Stimulated activated CD8-positive, alpha-beta memory T cell treated with anti-CD3 and anti-CD28 coated beads, Interleukin-15, amount 100 ng/mL, for 1 hour (primary cell): ENCODE measurements at regions not wholly inside any gene's neighbourhood (a gene's known extent, or its start where the extent isn't known, plus 50 kb on each side); places are given as distances from the start of the nearest gene placed in this dataset.

Source experiments
- DNase-seq: peaks from one replicate; pipeline ENCODE4 v3.0.0-alpha.2; 2020; ENCODE audit warnings: low read depth

DNA sequence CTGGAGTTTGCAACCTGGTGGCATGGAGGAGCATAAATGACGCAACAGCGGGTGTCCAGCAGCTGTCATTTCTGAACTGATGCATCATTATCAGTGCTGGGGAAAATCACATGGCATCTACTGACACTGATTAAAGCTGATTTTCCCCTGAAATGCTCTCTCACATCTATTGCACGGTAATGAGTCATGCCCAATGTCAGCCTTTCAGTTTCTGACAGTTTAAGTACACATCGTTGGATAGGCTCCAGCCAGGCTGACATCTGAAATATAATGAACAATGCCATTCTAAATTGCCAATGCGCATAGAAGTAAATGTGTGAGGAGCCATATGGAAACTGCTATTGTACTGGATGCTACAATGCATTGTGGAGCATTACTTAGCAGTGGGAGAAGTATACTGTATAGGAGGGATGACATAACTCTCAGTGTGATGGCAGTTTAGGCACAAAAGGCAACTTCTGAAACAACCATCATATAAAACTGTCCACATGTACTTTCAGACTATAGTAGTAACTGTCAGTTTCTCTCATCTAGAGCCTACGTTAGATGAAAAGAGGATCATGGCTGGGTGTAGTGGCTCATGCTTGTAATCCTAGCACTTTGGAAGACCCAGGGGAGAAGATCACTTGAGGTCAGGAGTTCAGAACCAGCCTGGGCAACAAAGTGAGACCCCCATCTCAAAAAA lies 389.3 kb upstream of the DMAC1 start:
- no peak for DNase-seq

GRCh38 chr9:8186560-8186959 lies 387.0 kb upstream of the DMAC1 start:
- no peak for DNase-seq

GRCh38 chr9:8183618-8184017 lies 384.0 kb upstream of the DMAC1 start:
- no peak for DNase-seq

GRCh38 chr9:8179381-8180053 lies 379.9 kb upstream of the DMAC1 start:
- DNase-seq = no peak

DNA sequence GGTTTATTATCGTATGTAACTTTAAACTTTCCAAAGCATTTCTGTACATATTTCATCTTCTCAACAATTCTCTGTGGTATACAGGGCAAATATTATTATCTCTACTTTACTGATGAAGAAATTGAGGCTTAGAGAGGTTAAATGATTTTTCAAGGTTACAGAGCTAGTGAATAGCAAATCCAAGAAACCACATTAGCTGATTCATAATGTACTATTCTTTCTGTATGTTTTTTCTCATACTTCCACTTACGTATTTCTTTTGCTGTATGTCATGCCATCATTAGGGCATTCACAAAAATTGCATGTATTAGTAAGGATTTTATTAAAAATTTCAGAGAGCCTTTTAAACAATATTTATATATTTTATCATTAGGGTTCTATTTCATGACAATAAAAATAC lies 372.4 kb upstream of the DMAC1 start:
- no peak for DNase-seq

DNA sequence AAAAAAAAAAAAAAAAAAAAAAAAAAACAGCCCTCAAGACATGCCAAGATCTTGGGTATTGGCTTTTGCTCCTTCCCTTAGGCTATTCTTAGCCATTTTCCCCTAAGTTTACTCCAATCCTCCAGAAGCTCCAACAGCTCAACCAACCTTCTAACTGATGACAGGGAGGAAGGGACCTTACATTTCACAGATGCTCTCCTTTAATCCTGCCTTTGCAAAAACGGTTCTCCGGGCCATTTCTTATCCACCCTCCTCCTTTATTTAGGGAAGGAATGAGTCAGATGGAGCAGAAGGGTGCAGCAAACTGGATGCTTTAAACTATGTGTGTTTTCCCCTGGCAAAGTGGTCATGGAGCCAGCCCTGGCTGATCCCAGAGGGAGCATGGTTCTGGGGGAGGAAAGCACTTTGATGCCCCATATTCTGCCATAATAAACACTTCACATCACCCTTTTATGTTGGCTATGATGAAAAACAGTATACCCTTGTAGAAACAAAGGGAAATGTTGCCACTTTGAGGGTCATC lies 369.4 kb upstream of the DMAC1 start:
- no peak for DNase-seq

DNA sequence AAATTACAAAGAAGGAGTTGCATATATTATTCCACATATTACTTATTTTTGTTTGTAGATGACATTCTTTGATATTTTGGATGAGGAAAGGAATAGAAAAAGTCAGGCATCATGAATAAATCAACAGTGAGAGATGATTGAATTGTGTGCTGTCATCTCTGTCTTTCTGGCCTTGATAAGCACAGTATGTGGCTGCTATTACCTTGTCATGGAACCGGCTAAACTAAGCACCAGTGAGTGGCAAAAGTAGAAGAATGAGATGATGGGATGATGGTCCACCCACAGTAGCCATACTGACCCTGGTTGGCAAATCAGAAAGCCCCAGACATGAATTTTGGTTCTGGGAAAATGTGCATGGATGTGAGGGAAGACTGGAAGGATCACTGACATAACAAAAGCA lies 361.2 kb upstream of the DMAC1 start:
- DNase-seq = no peak

DNA sequence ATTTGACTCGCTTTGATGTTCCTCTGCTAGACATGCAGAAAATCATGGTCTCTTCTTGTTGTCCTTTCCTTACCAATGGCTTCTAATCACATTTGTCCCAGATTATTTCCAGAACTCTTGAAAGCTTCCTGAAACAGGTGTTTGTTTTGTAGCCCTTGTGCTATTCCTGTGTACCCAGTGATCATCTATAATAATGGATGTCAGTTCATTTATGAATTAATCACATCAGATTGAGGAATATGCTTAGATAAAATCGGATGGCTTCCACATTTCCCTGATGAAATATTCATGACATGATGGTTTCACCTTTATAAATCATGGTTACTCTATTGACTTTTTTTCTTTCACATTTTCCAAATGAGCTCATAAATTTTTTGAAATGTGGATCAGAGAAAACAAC lies 359.0 kb upstream of the DMAC1 start:
- DNase-seq = no peak

DNA sequence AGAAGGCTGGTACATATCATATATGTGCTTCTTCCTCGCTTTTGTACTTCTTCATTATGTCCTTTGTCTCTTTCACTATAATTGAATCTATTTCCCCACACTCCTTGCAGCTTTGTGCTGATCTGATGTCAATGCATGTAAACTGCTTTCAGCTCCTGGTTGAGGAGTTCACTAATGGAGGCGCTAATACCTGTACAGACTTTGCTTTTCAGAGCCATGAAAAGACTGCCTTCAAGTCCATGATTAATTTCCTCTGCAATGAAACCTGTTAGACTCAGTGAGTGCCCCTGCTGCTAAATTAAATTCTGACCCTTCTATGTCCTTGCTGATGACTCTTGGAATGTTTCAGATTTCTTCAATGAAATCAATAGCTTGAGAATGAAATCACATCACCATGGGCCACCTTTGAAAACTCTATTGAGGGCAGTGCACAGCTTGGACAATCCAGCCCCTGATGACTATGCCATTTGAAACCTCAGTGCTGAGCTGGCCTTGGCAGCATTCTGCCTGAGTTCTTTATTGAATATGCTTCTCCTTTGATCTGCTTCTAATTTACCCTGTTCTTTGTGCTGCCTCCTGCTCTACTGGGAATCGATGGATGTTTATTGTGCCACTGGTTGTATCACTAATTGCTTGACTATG lies 358.2 kb upstream of the DMAC1 start:
- DNase-seq = no peak

GRCh38 chr9:8156346-8156745 lies 356.8 kb upstream of the DMAC1 start:
- no peak for DNase-seq

GRCh38 chr9:8155706-8156105 lies 356.1 kb upstream of the DMAC1 start:
- no peak for DNase-seq

DNA sequence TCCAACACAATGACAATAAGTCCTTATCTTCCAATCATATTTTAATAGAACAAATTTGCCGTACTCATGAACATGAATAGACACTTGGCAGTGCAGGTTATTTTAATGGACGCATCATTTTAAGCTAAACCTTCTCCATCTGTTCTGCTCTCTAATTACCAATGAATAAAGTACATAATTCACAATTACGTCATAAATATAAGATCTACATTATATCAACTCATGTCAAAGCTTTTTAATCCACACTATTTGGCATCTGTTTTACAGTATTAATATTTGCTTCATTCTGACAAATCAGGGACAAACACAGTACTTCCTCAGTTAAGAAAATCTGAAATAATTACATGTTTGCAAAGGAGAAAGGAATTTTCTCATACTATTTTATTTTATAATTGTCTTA lies 344.1 kb upstream of the DMAC1 start:
- DNase-seq = no peak

- no peak for DNase-seq
Measured at GRCh38 chr9:8140557-8140956, 341.0 kb upstream of the DMAC1 start.

DNA sequence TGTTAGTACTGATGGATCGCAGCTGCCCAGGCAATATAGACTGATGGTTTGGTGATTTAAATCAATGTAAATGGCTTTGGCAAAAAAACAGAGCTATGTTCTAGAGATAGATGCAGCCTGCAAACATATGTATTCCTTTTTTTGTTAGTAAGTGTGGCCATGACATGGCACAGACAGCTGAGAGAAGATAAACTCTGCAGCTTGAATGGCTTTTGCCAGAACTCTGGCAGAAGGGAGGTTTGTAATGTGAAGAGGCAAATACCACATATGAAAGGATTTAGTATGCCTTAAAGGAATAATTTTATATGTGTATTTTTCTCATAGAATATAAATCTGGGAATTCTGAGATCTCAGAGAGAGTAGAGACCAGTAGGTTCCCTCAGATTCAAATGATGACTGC lies 340.2 kb upstream of the DMAC1 start:
- no peak for DNase-seq

GRCh38 chr9:8136477-8136876 lies 336.9 kb upstream of the DMAC1 start:
- DNase-seq = no peak

DNA sequence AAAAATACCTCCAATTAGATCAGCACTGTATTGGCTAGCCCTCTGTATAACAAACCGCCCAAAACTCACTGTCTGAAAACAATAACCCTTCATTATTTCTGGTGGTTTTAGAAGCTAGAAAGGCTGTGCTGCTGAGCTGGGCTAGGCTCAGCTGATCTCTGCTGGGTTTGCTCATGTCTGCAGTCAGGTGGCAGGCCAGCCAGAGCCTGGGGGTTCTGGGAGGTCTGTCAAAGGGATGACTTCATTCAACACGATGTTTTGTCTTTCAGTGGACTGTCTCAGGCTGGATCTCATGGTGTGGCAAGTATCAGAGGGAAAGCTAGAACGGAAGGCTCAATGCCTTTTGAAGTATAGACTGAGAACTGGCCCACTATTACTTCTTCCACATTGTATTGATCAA lies 335.1 kb upstream of the DMAC1 start:
- DNase-seq = no peak

DNA sequence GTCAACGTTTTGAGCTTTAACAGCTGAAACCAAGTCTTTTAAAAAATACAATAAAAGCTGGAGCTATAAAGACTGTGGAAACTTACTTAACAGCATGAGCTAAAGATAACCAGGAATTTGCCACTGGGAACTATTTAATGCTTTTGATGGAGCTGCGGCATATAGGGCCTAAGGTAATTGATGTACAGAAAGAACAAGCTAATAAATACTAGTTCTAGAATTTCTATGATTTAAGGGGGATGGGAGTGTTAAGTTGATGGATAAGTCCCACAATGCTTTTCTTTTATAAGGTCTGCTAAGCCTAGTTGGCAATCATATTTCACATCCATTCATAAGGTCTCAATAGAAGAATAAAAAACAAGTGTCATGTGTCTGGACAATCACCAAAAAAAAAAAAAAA lies 334.0 kb upstream of the DMAC1 start:
- no peak for DNase-seq

DNA sequence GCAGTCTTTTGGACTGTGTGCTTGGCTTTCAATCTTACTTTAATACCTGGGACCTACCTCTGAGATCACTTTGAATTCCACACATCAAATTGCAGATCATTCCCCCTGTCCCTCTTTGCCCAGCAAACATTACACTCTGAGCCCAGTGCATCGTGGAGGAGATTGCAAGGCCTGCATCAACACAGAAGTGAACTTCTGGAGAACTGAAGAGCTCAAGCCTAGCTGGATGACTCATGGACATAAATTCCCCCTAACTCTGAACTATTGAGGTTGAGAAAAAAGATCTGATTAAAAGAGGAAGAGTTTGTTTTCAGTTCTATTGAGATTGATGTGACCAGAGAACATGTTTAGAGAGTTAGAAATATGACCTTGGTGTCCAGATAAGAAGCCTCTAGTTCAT lies 316.0 kb upstream of the DMAC1 start:
- DNase-seq = no peak

DNA sequence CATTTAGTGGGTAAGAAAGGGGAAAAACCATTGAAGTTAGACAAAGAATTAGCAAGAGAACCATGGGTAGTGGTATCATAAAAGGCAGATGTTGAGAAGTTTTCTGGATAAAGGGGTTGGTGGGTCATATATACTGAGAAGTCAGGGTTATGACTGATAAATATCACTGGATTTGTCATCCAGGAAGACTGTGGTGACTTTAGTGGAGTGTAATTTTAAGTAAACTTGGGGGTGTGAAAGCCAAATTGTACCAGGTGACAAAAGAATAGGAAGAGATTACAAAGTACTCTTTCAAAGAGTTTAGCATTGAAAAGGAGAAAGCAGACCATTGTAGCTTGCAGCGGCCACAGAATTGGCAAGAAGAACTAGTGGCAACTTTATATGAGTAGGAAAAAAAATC lies 315.2 kb upstream of the DMAC1 start:
- no peak for DNase-seq

DNA sequence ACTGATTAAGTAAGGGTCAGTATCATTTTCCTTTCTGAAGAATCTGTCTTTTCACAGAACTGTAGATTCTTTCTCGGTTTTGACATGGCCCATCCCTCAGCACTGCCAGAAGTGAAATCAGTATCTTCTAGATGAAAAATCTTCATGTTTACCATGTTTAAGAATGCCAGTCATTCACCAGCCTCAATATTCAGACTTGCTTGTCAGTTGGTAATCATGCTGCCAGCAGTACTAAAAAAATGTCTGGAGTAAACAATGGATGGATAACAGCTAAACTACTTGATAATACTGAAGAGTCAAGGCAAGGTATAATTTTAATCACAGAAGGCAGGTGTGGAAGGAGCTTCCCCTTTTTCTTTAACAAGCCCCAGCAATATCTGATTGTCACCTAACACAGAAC lies 306.8 kb upstream of the DMAC1 start:
- DNase-seq = no peak

- no peak for DNase-seq
Measured at GRCh38 chr9:8101607-8102006, 302.0 kb upstream of the DMAC1 start.

- DNase-seq = no peak
Measured at GRCh38 chr9:8096091-8096490, 296.5 kb upstream of the DMAC1 start.

DNA sequence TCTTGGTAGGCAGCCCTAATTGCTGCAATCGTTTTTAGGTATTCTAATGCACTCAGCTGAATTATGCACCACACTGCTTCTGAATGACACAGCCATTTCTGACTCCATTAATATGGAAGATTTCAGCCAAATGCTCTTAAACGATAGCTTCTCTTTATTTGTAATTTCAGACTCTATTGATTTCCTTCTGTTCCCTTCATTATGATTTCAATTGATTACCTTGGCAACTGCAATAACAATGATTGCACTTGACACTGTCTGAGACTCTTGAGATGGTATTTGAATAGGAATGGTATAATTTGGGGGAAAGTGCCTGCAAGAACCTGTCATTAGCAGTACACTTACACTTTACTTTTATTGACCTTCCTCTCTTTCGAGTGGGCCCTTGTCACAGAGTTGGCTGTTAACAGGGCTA lies 296.1 kb upstream of the DMAC1 start:
- no peak for DNase-seq
